Fibroblast of villous mesenchyme (primary cell): ENCODE measurements at regions not wholly inside any gene's neighbourhood (a gene's known extent, or its start where the extent isn't known, plus 50 kb on each side); places are given as distances from the start of the nearest gene placed in this dataset.
A peak's percentile ranks its signal among the peaks of the same experiment; 100 is the strongest.

Source experiments
- DNase-seq: peaks from one replicate; pipeline ENCODE4 v3.0.0-alpha.2; 2010; ENCODE audit warnings: low read depth
- H3K4me3 ChIP-seq: 2 replicates; pipeline ENCODE4 v1.5.1; 2011; ENCODE audit warnings: low read depth, mild to moderate bottlenecking, low read length
- TF ChIP-seq, protein P1 (sequence below): IDR thresholded peaks from 2 replicates; pipeline ENCODE4 v1.5.1; 2012; ENCODE audit warnings: low read depth, mild to moderate bottlenecking, low read length; ENCODE audit not compliant: insufficient read depth

GRCh38 chr2:12948961-12949353 is 232.2 kb downstream of the TRIB2 start:
- TF ChIP-seq, protein P1, sequence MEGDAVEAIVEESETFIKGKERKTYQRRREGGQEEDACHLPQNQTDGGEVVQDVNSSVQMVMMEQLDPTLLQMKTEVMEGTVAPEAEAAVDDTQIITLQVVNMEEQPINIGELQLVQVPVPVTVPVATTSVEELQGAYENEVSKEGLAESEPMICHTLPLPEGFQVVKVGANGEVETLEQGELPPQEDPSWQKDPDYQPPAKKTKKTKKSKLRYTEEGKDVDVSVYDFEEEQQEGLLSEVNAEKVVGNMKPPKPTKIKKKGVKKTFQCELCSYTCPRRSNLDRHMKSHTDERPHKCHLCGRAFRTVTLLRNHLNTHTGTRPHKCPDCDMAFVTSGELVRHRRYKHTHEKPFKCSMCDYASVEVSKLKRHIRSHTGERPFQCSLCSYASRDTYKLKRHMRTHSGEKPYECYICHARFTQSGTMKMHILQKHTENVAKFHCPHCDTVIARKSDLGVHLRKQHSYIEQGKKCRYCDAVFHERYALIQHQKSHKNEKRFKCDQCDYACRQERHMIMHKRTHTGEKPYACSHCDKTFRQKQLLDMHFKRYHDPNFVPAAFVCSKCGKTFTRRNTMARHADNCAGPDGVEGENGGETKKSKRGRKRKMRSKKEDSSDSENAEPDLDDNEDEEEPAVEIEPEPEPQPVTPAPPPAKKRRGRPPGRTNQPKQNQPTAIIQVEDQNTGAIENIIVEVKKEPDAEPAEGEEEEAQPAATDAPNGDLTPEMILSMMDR = no peak
- no peak for DNase-seq
- H3K4me3 ChIP-seq = no peak overlapping the region

GRCh38 chr2:12949406-12949805 is 232.7 kb downstream of the TRIB2 start:
- TF ChIP-seq, protein P1 = no peak
- DNase-seq = no peak
- H3K4me3 ChIP-seq = no peak overlapping the region

- TF ChIP-seq, protein P1 = no peak
- no peak overlapping the region for H3K4me3 ChIP-seq
- DNase-seq = no peak
Measured at GRCh38 chr2:12950174-12950573, 233.4 kb downstream of the TRIB2 start.

- TF ChIP-seq, protein P1 = no peak
- peak; percentile 42 for DNase-seq
- no peak overlapping the region for H3K4me3 ChIP-seq
Measured at GRCh38 chr2:12950957-12951656, 234.4 kb downstream of the TRIB2 start.

GRCh38 chr2:12951657-12951973 is 234.9 kb downstream of the TRIB2 start:
- H3K4me3 ChIP-seq = no peak overlapping the region
- no peak for DNase-seq
- TF ChIP-seq, protein P1 = no peak

- TF ChIP-seq, protein P1 = no peak
- no peak for DNase-seq
- H3K4me3 ChIP-seq = no peak overlapping the region
Measured at GRCh38 chr2:12953596-12953995, 236.9 kb downstream of the TRIB2 start.

GRCh38 chr2:12955864-12956263 is 239.1 kb downstream of the TRIB2 start:
- no peak for DNase-seq
- TF ChIP-seq, protein P1 = no peak
- no peak overlapping the region for H3K4me3 ChIP-seq
